Keratinocyte (primary cell): ENCODE measurements at regions not wholly inside any gene's neighbourhood (a gene's known extent, or its start where the extent isn't known, plus 50 kb on each side); places are given as distances from the start of the nearest gene placed in this dataset.

Source experiments
- DNase-seq: peaks from one replicate; pipeline ENCODE4 v3.0.0-alpha.2; 2011; ENCODE audit warnings: low read depth, missing footprints, low spot score
- FAIRE-seq: peaks from 2 replicates; lab custom pipeline; 2011; peaks lifted over from hg19 to GRCh38; lab: Jason Lieb, UNC
- H2AFZ ChIP-seq: 2 replicates; pipeline ENCODE4 v1.6.0; 2012; ENCODE audit warnings: low read length, control low read depth, inconsistent platforms; ENCODE audit not compliant: control insufficient read depth
- H3K27ac ChIP-seq: 2 replicates; pipeline ENCODE4 v1.5.1; 2011; ENCODE audit warnings: low read length; ENCODE audit not compliant: control insufficient read depth, insufficient read depth
- H3K27me3 ChIP-seq: 3 replicates; pipeline ENCODE4 v1.6.0; 2011; ENCODE audit warnings: low read length; ENCODE audit not compliant: control insufficient read depth, insufficient read depth; ENCODE audit errors: extremely low read depth
- H3K36me3 ChIP-seq, 2 experiments: 2 replicates in 1 of 2; 3 replicates in 1 of 2; pipeline ENCODE4 v1.5.1; 2011; ENCODE audit warnings: low read length in 2 of 2, mild to moderate bottlenecking in 1 of 2; ENCODE audit not compliant: control insufficient read depth in 2 of 2, insufficient read depth in 2 of 2; ENCODE audit errors: extremely low read depth in 1 of 2
- H3K4me1 ChIP-seq: 3 replicates; pipeline ENCODE4 v1.5.1; 2011; ENCODE audit warnings: low read length; ENCODE audit not compliant: control insufficient read depth, insufficient read depth; ENCODE audit errors: extremely low read depth
- H3K4me2 ChIP-seq: 3 replicates; pipeline ENCODE4 v1.6.0; 2011; ENCODE audit warnings: low read depth, low read length; ENCODE audit not compliant: control insufficient read depth, insufficient read depth; ENCODE audit errors: extremely low read depth
- H3K4me3 ChIP-seq, 3 experiments: fragments of 200-600 bp in 1 of 3; sonication (generic) in 1 of 3; 2 replicates in 2 of 3; 3 replicates in 1 of 3; pipeline ENCODE4 v1.5.1; 2011 to 2016; ENCODE audit warnings: low read length in 3 of 3, mild to moderate bottlenecking in 3 of 3, control low read depth in 2 of 3, inconsistent platforms in 1 of 3, low read depth in 1 of 3, mixed read lengths in 1 of 3, mixed run types in 1 of 3, moderate library complexity in 1 of 3; ENCODE audit not compliant: control insufficient read depth in 2 of 3, insufficient read depth in 2 of 3; ENCODE audit errors: extremely low read depth in 1 of 3
- H3K79me2 ChIP-seq: 2 replicates; pipeline ENCODE4 v1.6.0; 2012; ENCODE audit warnings: low read length; ENCODE audit not compliant: control insufficient read depth, insufficient read depth
- H3K9ac ChIP-seq: 3 replicates; pipeline ENCODE4 v1.6.0; 2011; ENCODE audit warnings: low read length; ENCODE audit not compliant: control insufficient read depth, insufficient read depth; ENCODE audit errors: extremely low read depth
- H3K9me1 ChIP-seq: 3 replicates; pipeline ENCODE4 v1.6.0; 2011; ENCODE audit warnings: low read length; ENCODE audit not compliant: control insufficient read depth, insufficient read depth; ENCODE audit errors: extremely low read depth
- H3K9me3 ChIP-seq: 2 replicates; pipeline ENCODE4 v1.5.1; 2012; ENCODE audit warnings: low read depth, low read length; ENCODE audit not compliant: control insufficient read depth
- H4K20me1 ChIP-seq: 3 replicates; pipeline ENCODE4 v1.6.0; 2011; ENCODE audit warnings: low read length; ENCODE audit not compliant: control insufficient read depth, insufficient read depth; ENCODE audit errors: extremely low read depth
- CTCF ChIP-seq, 3 experiments: IDR thresholded peaks in 1 of 3; conservative IDR thresholded peaks in 1 of 3; optimal IDR thresholded peaks in 1 of 3; 2 replicates in 2 of 3; 3 replicates in 1 of 3; pipeline versions ENCODE3 to v1.5.1; 2011; ENCODE audit warnings: low read length in 3 of 3, mild to moderate bottlenecking in 3 of 3, moderate library complexity in 2 of 3, control low read depth in 1 of 3, inconsistent platforms in 1 of 3; ENCODE audit not compliant: insufficient read depth in 2 of 3; ENCODE audit errors: extremely low read depth in 1 of 3
- EZH2 ChIP-seq: IDR thresholded peaks from one replicate; pipeline ENCODE4 v1.6.1; 2012; ENCODE audit warnings: inconsistent platforms, mild to moderate bottlenecking, low read length, moderate library complexity
- dilution Hi-C: fragments of 300-500 bp; cut with MboI; formaldehyde crosslinking; loops from one replicate; pipeline ENCODE4 v1.7.0; 2020; ENCODE audit warnings: low sequenced_read_pairs; ENCODE audit not compliant: extremely low pct_ligation_motif_present

- Histone ChIP-seq H2AFZ (no peak overlapping the region), H4K20me1 (no peaks in the 10 kb centered on the region), H3K4me3 (no peak overlapping the region), H3K4me2 (no peak overlapping the region), H3K27me3 (no peaks in the 10 kb centered on the region), H3K9me3 (no peaks in the 10 kb centered on the region), H3K4me1 (no peaks in the 10 kb centered on the region), H3K9me1 (no peaks in the 10 kb centered on the region), H3K27ac (no peak overlapping the region), H3K9ac (no peak overlapping the region), H3K79me2 (no peaks in the 10 kb centered on the region), H3K36me3 (no peaks in the 10 kb centered on the region)
- dilution Hi-C loops: no loop called here
- DNase-seq (no peak), FAIRE-seq (no peak)
- TF ChIP-seq CTCF (optimal IDR thresholded peaks at IDR 0.05 in 1 of 3, IDR thresholded peaks at IDR 0.05 in 1 of 3, conservative IDR thresholded peaks at IDR 0.05 in 1 of 3; ENCODE audit: extremely low read depth in 1 of 3, insufficient read depth in 2 of 3, low read length in 3 of 3) (no peak), EZH2 (no peak)
Measured at GRCh38 chr2:195299600-195299999, 357.4 kb upstream of the SLC39A10 start.

GRCh38 chr2:195296490-195296889 lies 360.5 kb upstream of the SLC39A10 start:
- Histone ChIP-seq H3K36me3 (no peaks in the 10 kb centered on the region), H3K27me3 (no peaks in the 10 kb centered on the region), H3K79me2 (no peaks in the 10 kb centered on the region), H3K9me3 (no peaks in the 10 kb centered on the region), H2AFZ (no peak overlapping the region), H3K9ac (no peak overlapping the region), H3K9me1 (no peaks in the 10 kb centered on the region), H4K20me1 (no peaks in the 10 kb centered on the region), H3K4me1 (no peaks in the 10 kb centered on the region), H3K27ac (no peak overlapping the region), H3K4me2 (no peak overlapping the region), H3K4me3 (no peak overlapping the region)
- DNase-seq (no peak), FAIRE-seq (no peak)
- no peak for TF ChIP-seq EZH2
- dilution Hi-C loops: no loop called here

GRCh38 chr2:195289081-195289480 lies 367.9 kb upstream of the SLC39A10 start:
- Histone ChIP-seq H3K4me1 (no peaks in the 10 kb centered on the region), H3K79me2 (no peaks in the 10 kb centered on the region), H3K4me2 (no peak overlapping the region), H3K4me3 (no peak overlapping the region), H3K9me3 (no peaks in the 10 kb centered on the region), H3K36me3 (no peaks in the 10 kb centered on the region), H2AFZ (no peak overlapping the region), H4K20me1 (no peaks in the 10 kb centered on the region), H3K9ac (no peak overlapping the region), H3K27me3 (no peaks in the 10 kb centered on the region), H3K9me1 (no peaks in the 10 kb centered on the region), H3K27ac (no peak overlapping the region)
- FAIRE-seq: no peak
- dilution Hi-C loops: no loop called here
- no peak for TF ChIP-seq EZH2
- no peak for TF ChIP-seq CTCF (optimal IDR thresholded peaks at IDR 0.05 in 1 of 3, IDR thresholded peaks at IDR 0.05 in 1 of 3, conservative IDR thresholded peaks at IDR 0.05 in 1 of 3; ENCODE audit: extremely low read depth in 1 of 3, insufficient read depth in 2 of 3, low read length in 3 of 3)
- no peak for DNase-seq
